SK-N-SH (cell line): ENCODE measurements at regions not wholly inside any gene's neighbourhood (a gene's known extent, or its start where the extent isn't known, plus 50 kb on each side); places are given as distances from the start of the nearest gene placed in this dataset.

Experiments used
- CTCF ChIA-PET: fragments of 300-600, 350-600 bp; formaldehyde crosslinking; extraction: SDS; loops from one replicate; lab custom pipeline; 2021; lab: Yijun Ruan, JAX
- POLR2A ChIA-PET: fragments of 350-600 bp; sonication (Branson Sonifier 250); formaldehyde crosslinking; extraction: SDS; loops from one replicate; lab custom pipeline; 2020; ENCODE audit warnings: antibody characterized with exemption, inconsistent platforms; lab: Yijun Ruan, JAX
- DNase-seq: peaks from one replicate; pipeline ENCODE4 v3.0.0; 2012
- H2AFZ ChIP-seq: fragments of 200-600 bp; sonication (generic); 2 replicates; pipeline ENCODE4 v1.8.1; 2016; ENCODE audit warnings: antibody characterized with exemption, mild to moderate bottlenecking, low read depth
- H3F3A ChIP-seq: fragments of 200-600 bp; sonication (generic); replicated peaks from 2 replicates; pipeline ENCODE3; 2016; ENCODE audit warnings: antibody characterized with exemption, mild to moderate bottlenecking; ENCODE audit not compliant: insufficient read depth
- H3K27ac ChIP-seq, 2 experiments: fragments of 200-500 bp in 1 of 2; fragments of 200-600 bp in 1 of 2; sonication (Bioruptor generic) in 1 of 2; sonication (generic), shearing (Covaris generic) in 1 of 2; 2 replicates each; pipeline versions ENCODE4 v1.5.1 to v1.6.1; 2014 to 2016; ENCODE audit warnings: low read depth in 2 of 2, inconsistent platforms in 1 of 2, low read length in 1 of 2, mild to moderate bottlenecking in 1 of 2, mixed read lengths in 1 of 2
- H3K27me3 ChIP-seq: fragments of 200-600 bp; sonication (generic), shearing (Covaris generic); 2 replicates; pipeline ENCODE4 v1.6.1; 2016; ENCODE audit warnings: mixed run types; ENCODE audit not compliant: insufficient read depth
- H3K36me3 ChIP-seq, 2 experiments: fragments of 200-500 bp in 1 of 2; fragments of 200-600 bp in 1 of 2; sonication (Bioruptor generic) in 1 of 2; sonication (generic) in 1 of 2; replicated peaks in 1 of 2; 2 replicates each; pipeline versions ENCODE3 to v1.5.1; 2014 to 2016; ENCODE audit warnings: low read length in 1 of 2, mild to moderate bottlenecking in 1 of 2; ENCODE audit not compliant: insufficient read depth in 2 of 2, control insufficient read depth in 1 of 2
- H3K4me1 ChIP-seq, 2 experiments: fragments of 200-500 bp in 1 of 2; fragments of 200-600 bp in 1 of 2; sonication (Bioruptor generic) in 1 of 2; sonication (generic), shearing (Covaris generic) in 1 of 2; 2 replicates each; pipeline versions ENCODE4 v1.5.1 to v1.6.1; 2014 to 2016; ENCODE audit warnings: low read depth in 1 of 2, low read length in 1 of 2, mixed run types in 1 of 2; ENCODE audit not compliant: insufficient read depth in 2 of 2, control insufficient read depth in 1 of 2
- H3K4me2 ChIP-seq: fragments of 200-600 bp; sonication (generic), shearing (Covaris generic); 2 replicates; pipeline ENCODE4 v1.6.1; 2017; ENCODE audit warnings: mixed run types
- H3K4me3 ChIP-seq, 2 experiments: fragments of 200-500 bp in 1 of 2; fragments of 200-600 bp in 1 of 2; sonication (Bioruptor generic) in 1 of 2; sonication (generic), shearing (Covaris generic) in 1 of 2; 2 replicates each; pipeline versions ENCODE4 v1.5.1 to v1.8.1; 2014 to 2016; ENCODE audit warnings: low read depth in 2 of 2, inconsistent platforms in 1 of 2, low read length in 1 of 2, mild to moderate bottlenecking in 1 of 2, mixed read lengths in 1 of 2, moderate library complexity in 1 of 2
- H3K79me2 ChIP-seq: fragments of 200-600 bp; sonication (generic); 2 replicates; pipeline ENCODE4 v1.8.1; 2017; ENCODE audit warnings: mild to moderate bottlenecking; ENCODE audit not compliant: insufficient read depth
- H3K9ac ChIP-seq: fragments of 200-600 bp; sonication (generic); 2 replicates; pipeline ENCODE4 v1.6.1; 2017; ENCODE audit warnings: mixed run types
- H3K9me2 ChIP-seq: fragments of 200-600 bp; sonication (generic); 2 replicates; pipeline ENCODE4 v1.6.1; 2017; ENCODE audit warnings: mixed run types
- H3K9me3 ChIP-seq: fragments of 200-600 bp; sonication (generic); 2 replicates; pipeline ENCODE4 v1.6.1; 2017; ENCODE audit warnings: mixed run types, mild to moderate bottlenecking, moderate library complexity
- H4K20me1 ChIP-seq: fragments of 200-600 bp; sonication (generic); 2 replicates; pipeline ENCODE4 v1.6.1; 2017; ENCODE audit warnings: mild to moderate bottlenecking, mixed run types; ENCODE audit not compliant: insufficient read depth
- CHD2 ChIP-seq: fragments of 150-350 bp; IDR thresholded peaks from 2 replicates; pipeline ENCODE4 v1.6.1; 2018; ENCODE audit warnings: low read length; ENCODE audit not compliant: partially characterized antibody
- CTCF ChIP-seq: fragments of 200-600 bp; sonication (generic); IDR thresholded peaks from 2 replicates; pipeline ENCODE4 v1.6.1; 2017; ENCODE audit warnings: antibody characterized with exemption, mild to moderate bottlenecking, moderate library complexity
- ELF1 ChIP-seq: IDR thresholded peaks from 2 replicates; pipeline ENCODE4 v1.4.0; 2012
- EP300 ChIP-seq, 2 experiments: IDR thresholded peaks; 2 replicates each; pipeline versions ENCODE4 v1.4.0 to v1.6.1; 2012; ENCODE audit warnings: borderline replicate concordance in 1 of 2, low read depth in 1 of 2, low read length in 1 of 2
- EZH2phosphoT487 ChIP-seq: fragments of 200-600 bp; sonication (generic); IDR thresholded peaks from 2 replicates; pipeline ENCODE4 v1.6.1; 2017; ENCODE audit warnings: low read depth, mixed run types, mild to moderate bottlenecking, antibody characterized with exemption, moderate library complexity, borderline replicate concordance
- FOXJ3 ChIP-seq: sonication (generic); formaldehyde crosslinking; IDR thresholded peaks from 2 replicates; pipeline ENCODE4 v1.5.1; 2020; ENCODE audit warnings: mild to moderate bottlenecking, missing genetic modification reagents
- GABPA ChIP-seq: IDR thresholded peaks from 2 replicates; pipeline ENCODE4 v1.4.0; 2012; ENCODE audit warnings: low read depth, mild to moderate bottlenecking
- GATA2 ChIP-seq: sonication (generic); formaldehyde crosslinking; IDR thresholded peaks from 2 replicates; pipeline ENCODE4 v1.5.0; 2020; ENCODE audit warnings: mild to moderate bottlenecking, missing genetic modification reagents
- MEF2A ChIP-seq: IDR thresholded peaks from 2 replicates; pipeline ENCODE4 v1.4.0; 2012; ENCODE audit warnings: low read depth, borderline replicate concordance
- NFIC ChIP-seq: IDR thresholded peaks from 2 replicates; pipeline ENCODE4 v1.4.0; 2012; ENCODE audit warnings: borderline replicate concordance
- PBX3 ChIP-seq: IDR thresholded peaks from 2 replicates; pipeline ENCODE4; 2012
- POLR2AphosphoS5 ChIP-seq: IDR thresholded peaks from 2 replicates; pipeline ENCODE4 v1.6.1; 2012; ENCODE audit warnings: low read depth, low read length
- RCOR1 ChIP-seq: fragments of 150-350 bp; IDR thresholded peaks from 2 replicates; pipeline ENCODE4 v1.6.1; 2017; ENCODE audit warnings: antibody characterized with exemption, low read length
- RXRA ChIP-seq: IDR thresholded peaks from 2 replicates; pipeline ENCODE4 v1.4.0; 2012; ENCODE audit warnings: low read depth, mild to moderate bottlenecking, borderline replicate concordance
- SIN3A ChIP-seq: IDR thresholded peaks from 2 replicates; pipeline ENCODE4 v1.6.1; 2012; ENCODE audit warnings: low read depth, mild to moderate bottlenecking, low read length, moderate library complexity, borderline replicate concordance
- SMC3 ChIP-seq: IDR thresholded peaks from 2 replicates; pipeline ENCODE4 v1.6.1; 2012; ENCODE audit warnings: low read depth, low read length, improper control_type of control experiment
- TEAD4 ChIP-seq: IDR thresholded peaks from 2 replicates; pipeline ENCODE4 v1.4.0; 2012; ENCODE audit warnings: mild to moderate bottlenecking, borderline replicate concordance; ENCODE audit not compliant: insufficient read depth
- USF2 ChIP-seq: fragments of 150-350 bp; IDR thresholded peaks from 2 replicates; pipeline ENCODE4 v1.6.1; 2017; ENCODE audit warnings: antibody characterized with exemption, low read length, low read depth, borderline replicate concordance
- WGBS: methylation state at CpG from one replicate; pipeline ENCODE4 v1.1.6; 2017; ENCODE audit warnings: low lambda C conversion rate; 5-methylcytosine and 5-hydroxymethylcytosine counted together

GRCh38 chrX:3550871-3551270 lies 162.6 kb downstream of the PRKX start:
- Histone ChIP-seq H3K79me2 (no peaks in the 10 kb centered on the region), H3K4me3 (no peak overlapping the region), H3K36me3 (no peaks in the 10 kb centered on the region), H3F3A (no peaks in the 10 kb centered on the region), H3K9ac (no peak overlapping the region), H3K4me1 (no peaks in the 10 kb centered on the region; a peak in 1 of 4 replicates), H4K20me1 (no peaks in the 10 kb centered on the region), H3K27ac (no peak overlapping the region), H3K27me3 (no peaks in the 10 kb centered on the region), H2AFZ (no peak overlapping the region), H3K4me2 (no peak overlapping the region), H3K9me2 (no peaks in the 10 kb centered on the region), H3K9me3 (no peaks in the 10 kb centered on the region)
- no peak for DNase-seq
- TF ChIP-seq PBX3 (no peak), USF2 (no peak), TEAD4 (no peak)
- POLR2A ChIA-PET, result no interaction called here
- WGBS, result 63% methylated on average over 2 of the region's 4 CpGs
- CTCF ChIA-PET, result no interaction called here

DNA sequence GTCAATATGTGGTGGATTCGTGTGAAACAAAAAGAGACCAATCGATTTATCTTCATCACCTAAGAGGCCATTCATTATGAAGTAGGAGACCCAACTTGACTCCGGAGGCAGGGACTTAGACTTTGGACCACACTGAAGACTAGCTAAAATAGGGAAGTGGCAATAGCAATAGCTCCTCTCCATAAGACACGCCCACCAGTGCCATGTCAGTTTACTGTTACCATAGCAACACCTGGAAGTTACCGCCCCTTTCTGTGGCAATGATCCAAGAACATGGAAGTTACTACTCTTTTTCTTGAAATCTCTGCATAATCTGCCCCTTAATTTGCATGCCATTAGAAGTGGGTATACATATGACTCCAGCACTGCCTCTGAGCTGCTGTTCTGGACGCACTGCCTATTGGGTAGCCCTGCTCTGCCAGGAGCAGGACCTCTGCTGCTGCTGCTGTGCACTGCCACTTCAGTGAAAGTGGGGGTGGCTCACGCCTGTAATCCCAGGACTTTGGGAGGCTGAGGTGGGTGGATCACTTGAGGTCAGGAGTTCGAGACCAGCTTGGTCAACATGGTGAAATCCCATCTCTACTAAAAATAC lies 163.2 kb downstream of the PRKX start:
- CTCF ChIA-PET, result no interaction called here
- DNase-seq, result no peak

DNA sequence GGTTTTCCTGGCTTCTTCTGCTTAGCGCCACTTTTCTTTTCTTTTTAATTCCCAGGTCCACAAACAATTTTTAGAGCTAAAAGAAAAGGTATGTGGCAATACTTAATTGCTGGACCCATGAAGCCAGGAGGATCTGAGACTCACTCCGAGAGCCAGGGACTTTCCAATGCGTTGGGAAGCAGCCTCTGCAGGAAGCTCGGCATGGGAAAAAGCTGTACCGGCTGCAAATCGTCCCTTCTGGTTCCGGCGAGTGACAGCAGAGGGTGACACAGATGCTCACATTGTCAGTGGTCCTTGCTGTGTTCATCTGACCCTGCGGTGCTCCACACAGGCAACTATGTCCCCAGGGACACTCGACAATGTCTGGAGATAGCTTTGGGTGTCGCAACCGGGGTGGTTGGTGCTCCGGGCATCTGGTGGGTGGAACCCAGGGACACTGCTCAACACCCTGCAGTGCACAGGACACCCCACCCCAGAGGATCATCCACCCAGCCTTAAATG lies 164.0 kb downstream of the PRKX start:
- peak overlapping the region; percentile 70; the same call in 1 of the 2 replicates for H2AFZ ChIP-seq
- ChIA-PET POLR2A (no interaction called here), CTCF (interaction anchor here (0.9 to 1.7 kb wide), 4 partner anchors 9 to 672 kb away, joined by 3 to 4 read pairs (median 3); no protein-coding TSS in a partner anchor)
- DNase-seq, result peak; percentile 15
- peak overlapping the region; percentile 20 to 47; a peak in 3 of 4 replicates for H3K4me3 ChIP-seq
- no peaks in the 10 kb centered on the region for H3K27me3 ChIP-seq
- no peaks in the 10 kb centered on the region for H3K79me2 ChIP-seq
- no peaks in the 10 kb centered on the region for H3K9me3 ChIP-seq
- H3K4me1 ChIP-seq, result no peaks in the 10 kb centered on the region; a peak in 1 of 4 replicates
- WGBS, result 1% methylated on average over 6 of the region's 13 CpGs
- H3K9me2 ChIP-seq, result no peaks in the 10 kb centered on the region
- no peaks in the 10 kb centered on the region for H4K20me1 ChIP-seq
- no peak overlapping the region; the same call in 1 of the 2 replicates for H3K9ac ChIP-seq
- H3K27ac ChIP-seq, result no peak overlapping the region
- H3K4me2 ChIP-seq, result peak overlapping the region; percentile 60
- no peaks in the 10 kb centered on the region for H3F3A ChIP-seq
- no peaks in the 10 kb centered on the region for H3K36me3 ChIP-seq
- TF ChIP-seq SMC3, result no peak
- no peak for TF ChIP-seq PBX3
- TF ChIP-seq POLR2AphosphoS5, result no peak
- TF ChIP-seq FOXJ3 (CRISPR knock-in tag), result no peak
- no peak for TF ChIP-seq EP300 (IDR thresholded peaks at IDR 0.05; ENCODE audit: borderline replicate concordance in 1 of 2, low read depth in 1 of 2, low read length in 1 of 2)
- TF ChIP-seq GATA2 (CRISPR knock-in tag), result no peak
- no peak for TF ChIP-seq CTCF
- TF ChIP-seq EZH2phosphoT487, result no peak
- no peak for TF ChIP-seq ELF1
- no peak for TF ChIP-seq RCOR1
- TF ChIP-seq SIN3A, result no peak
- no peak for TF ChIP-seq NFIC

More for the DNA sequence above, 163.2 kb downstream of the PRKX start:
- H3K4me2 ChIP-seq, result no peak overlapping the region
- no peak for TF ChIP-seq ELF1
- no peak for TF ChIP-seq NFIC
- TF ChIP-seq MEF2A, result no peak
- no peak for TF ChIP-seq GABPA
- TF ChIP-seq RXRA, result no peak
- no peak for TF ChIP-seq SMC3
- TF ChIP-seq CHD2, result no peak
- TF ChIP-seq, all 33 proteins: peak for 0
- POLR2A ChIA-PET, result no interaction called here
- Histone ChIP-seq H3K9me3 (no peaks in the 10 kb centered on the region), H3K27ac (no peak overlapping the region), H3K27me3 (no peaks in the 10 kb centered on the region), H3K9ac (no peak overlapping the region), H4K20me1 (no peaks in the 10 kb centered on the region), H3K4me1 (no peaks in the 10 kb centered on the region; a peak in 1 of 4 replicates), H3K4me3 (no peak overlapping the region), H3F3A (no peaks in the 10 kb centered on the region), H3K36me3 (no peaks in the 10 kb centered on the region), H2AFZ (no peak overlapping the region), H3K79me2 (no peaks in the 10 kb centered on the region), H3K9me2 (no peaks in the 10 kb centered on the region)
- 47% methylated on average over 8 of the region's 8 CpGs for WGBS
